ENCODE measurements at regions not wholly inside any gene's neighbourhood (a gene's known extent, or its start where the extent isn't known, plus 50 kb on each side); places are given as distances from the start of the nearest gene placed in this dataset.

DNA sequence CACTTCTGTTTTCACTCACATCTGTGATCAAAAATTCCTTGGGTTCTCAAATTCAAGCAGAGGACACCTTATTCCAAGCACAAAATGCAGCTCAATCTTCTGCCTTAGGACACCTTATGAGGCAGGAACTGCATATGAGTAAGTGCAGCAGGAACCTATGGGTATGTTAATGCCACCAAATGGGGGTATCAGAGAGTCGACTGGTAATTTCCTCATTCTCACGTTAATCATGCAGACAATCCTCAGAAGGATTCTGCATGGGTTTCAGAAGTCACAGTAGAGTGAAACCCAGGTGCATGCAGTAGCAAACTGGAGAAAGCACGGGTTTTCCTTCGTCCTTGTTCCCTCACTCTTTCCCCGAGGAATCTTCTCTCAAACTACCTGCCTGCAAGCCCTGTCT, 452.8 kb downstream of the CBLN2 start:
- TF ChIP-seq CTCF (conservative IDR thresholded peaks at IDR 0.05 in 1 of 2, IDR thresholded peaks at IDR 0.05 in 1 of 2; ENCODE audit: extremely low read depth in 1 of 2, insufficient read depth in 1 of 2, low read depth in 1 of 2, low read length in 2 of 2) (no peak), EZH2 (IDR thresholded peaks at IDR 0.05; ENCODE audit: borderline replicate concordance, low read length) (no peak)

Measured in mammary epithelial cell (primary cell).